A549 (cell line): ENCODE measurements at regions not wholly inside any gene's neighbourhood (a gene's known extent, or its start where the extent isn't known, plus 50 kb on each side); places are given as distances from the start of the nearest gene placed in this dataset.

Source experiments
- ATAC-seq, 2 experiments: fragments of 200-7000 bp in 1 of 2; fragments of >200 bp in 1 of 2; cut with Nextera tagmentation in 1 of 2; cut with Tn5 transposase in 1 of 2; 3 replicates each; pipeline versions ENCODE4 v1.8.0 to v1.9.1; 2018 to 2020; ENCODE audit warnings: mild to moderate bottlenecking in 1 of 2, moderate library complexity in 1 of 2
- CTCF ChIA-PET: fragments of 300-600 bp; sonication (Branson Sonifier 250); formaldehyde crosslinking; extraction: SDS; loops from one replicate; lab custom pipeline; 2021; ENCODE audit warnings: antibody characterized with exemption, inconsistent platforms; lab: Yijun Ruan, JAX
- POLR2A ChIA-PET: fragments of 350-600 bp; formaldehyde crosslinking; extraction: SDS; loops from one replicate; lab custom pipeline; 2021; ENCODE audit warnings: antibody characterized with exemption, inconsistent platforms; lab: Yijun Ruan, JAX
- DNase-seq, 2 experiments: peaks; one replicate each; pipeline versions ENCODE4 v3.0.0 to v3.0.0-alpha.2; 2011 to 2016; ENCODE audit warnings: low read depth in 1 of 2, low spot score in 1 of 2
- FAIRE-seq: peaks from 2 replicates; lab custom pipeline; 2011; peaks lifted over from hg19 to GRCh38; lab: Jason Lieb, UNC
- H3K27ac ChIP-seq, 2 experiments: fragments of >200 bp; sonication (Bioruptor Twin); formaldehyde crosslinking; 3 replicates each; pipeline ENCODE4 v1.5.1; 2016 to 2017
- H3K4me1 ChIP-seq: fragments of >200 bp; sonication (Bioruptor Twin); formaldehyde crosslinking; 3 replicates; pipeline ENCODE4 v1.6.1; 2016
- H3K4me2 ChIP-seq: fragments of >200 bp; sonication (Bioruptor Twin); formaldehyde crosslinking; 3 replicates; pipeline ENCODE4 v1.6.1; 2016
- H3K4me3 ChIP-seq: fragments of >200 bp; sonication (Bioruptor Twin); formaldehyde crosslinking; 3 replicates; pipeline ENCODE4 v1.5.1; 2016
- H3K9me3 ChIP-seq: fragments of >200 bp; sonication (Bioruptor Twin); formaldehyde crosslinking; 3 replicates; pipeline ENCODE4 v1.6.1; 2016
- BCL3 ChIP-seq: fragments of >200 bp; sonication (Bioruptor Twin); formaldehyde crosslinking; IDR thresholded peaks from 3 replicates; pipeline ENCODE4 v1.6.1; 2016
- BHLHE40 ChIP-seq: IDR thresholded peaks from 2 replicates; pipeline ENCODE4 v1.6.1; 2012; ENCODE audit warnings: low read depth, low read length, inconsistent platforms
- CHD2 ChIP-seq: fragments of 150-350 bp; IDR thresholded peaks from 2 replicates; pipeline ENCODE4 v1.6.1; 2014; ENCODE audit warnings: low read length; ENCODE audit not compliant: partially characterized antibody
- CHD4 ChIP-seq: fragments of 200-600 bp; sonication (generic); IDR thresholded peaks from 2 replicates; pipeline ENCODE4 v1.6.1; 2016; ENCODE audit warnings: antibody characterized with exemption, mild to moderate bottlenecking, borderline replicate concordance
- EHMT2 ChIP-seq: fragments of 200-600 bp; sonication (generic); IDR thresholded peaks from 2 replicates; pipeline ENCODE4 v1.6.1; 2016; ENCODE audit warnings: antibody characterized with exemption, low read depth, mild to moderate bottlenecking, moderate library complexity
- EP300 ChIP-seq, 2 experiments: fragments of >200 bp; sonication (Bioruptor Twin); formaldehyde crosslinking; IDR thresholded peaks; 2 replicates in 1 of 2; 3 replicates in 1 of 2; pipeline ENCODE4 v1.6.1; 2016 to 2017
- FOSL2 ChIP-seq, 2 experiments: fragments of 450-650 bp in 1 of 2; fragments of >200 bp in 1 of 2; sonication (Bioruptor Twin) in 1 of 2; formaldehyde crosslinking; IDR thresholded peaks; 2 replicates each; pipeline versions ENCODE4 v1.5.0 to v1.6.1; 2016 to 2020; ENCODE audit warnings: mild to moderate bottlenecking in 1 of 2, moderate library complexity in 1 of 2
- HDAC2 ChIP-seq: fragments of 200-600 bp; sonication (generic); IDR thresholded peaks from 2 replicates; pipeline ENCODE4 v1.6.1; 2016
- HOXB13 ChIP-seq: fragments of 250-450 bp; sonication (Bioruptor Pico); IDR thresholded peaks from 2 replicates; pipeline ENCODE4 v1.5.0; 2020; ENCODE audit warnings: low read depth, mild to moderate bottlenecking, moderate library complexity
- KDM1A ChIP-seq: fragments of 200-600 bp; sonication (generic); IDR thresholded peaks from 2 replicates; pipeline ENCODE4 v1.6.1; 2016; ENCODE audit warnings: low read depth, mild to moderate bottlenecking
- NFE2L2 ChIP-seq: fragments of 150-350 bp; conservative IDR thresholded peaks from 2 replicates; pipeline ENCODE4 v1.6.1; 2014; ENCODE audit warnings: low read length
- PHF8 ChIP-seq: fragments of 200-600 bp; sonication (generic); IDR thresholded peaks from 2 replicates; pipeline ENCODE4 v1.6.1; 2016; ENCODE audit warnings: low read depth, mild to moderate bottlenecking, antibody characterized with exemption, moderate library complexity, borderline replicate concordance
- RARB ChIP-seq: fragments of 250-450 bp; sonication (Bioruptor Pico); IDR thresholded peaks from 2 replicates; pipeline ENCODE4 v1.8.0; 2021; ENCODE audit warnings: mild to moderate bottlenecking, moderate library complexity
- RCOR1 ChIP-seq: fragments of 150-350 bp; IDR thresholded peaks from 2 replicates; pipeline ENCODE4 v1.6.1; 2014; ENCODE audit warnings: antibody characterized with exemption, low read length, low read depth
- REST ChIP-seq: fragments of 200-600 bp; sonication (generic); IDR thresholded peaks from 2 replicates; pipeline ENCODE4 v1.6.1; 2016; ENCODE audit warnings: antibody characterized with exemption, mild to moderate bottlenecking, moderate library complexity
- RFX5 ChIP-seq: fragments of 450-650 bp; IDR thresholded peaks from 2 replicates; pipeline ENCODE4 v1.7.1; 2014; ENCODE audit warnings: antibody characterized with exemption, mild to moderate bottlenecking, moderate library complexity
- ZC3H11A ChIP-seq: fragments of 450-650 bp; IDR thresholded peaks from 2 replicates; pipeline ENCODE4 v1.6.1; 2014; ENCODE audit warnings: antibody characterized with exemption, mild to moderate bottlenecking
- ZFP36 ChIP-seq: fragments of 450-650 bp; IDR thresholded peaks from 2 replicates; pipeline ENCODE4 v1.6.1; 2014; ENCODE audit warnings: borderline replicate concordance; ENCODE audit not compliant: partially characterized antibody
- ZNF302 ChIP-seq: fragments of 250-450 bp; sonication (Bioruptor Pico); IDR thresholded peaks from 2 replicates; pipeline ENCODE4 v1.9.0; 2021; ENCODE audit warnings: inconsistent platforms, mild to moderate bottlenecking, moderate library complexity
- ZSCAN20 ChIP-seq: fragments of 250-450 bp; sonication (Bioruptor Pico); IDR thresholded peaks from 2 replicates; pipeline ENCODE4 v1.8.0; 2022; ENCODE audit warnings: mild to moderate bottlenecking, moderate library complexity
- WGBS: methylation state at CpG from one replicate; pipeline ENCODE4 v1.1.6; 2017; ENCODE audit errors: missing lambda C conversion rate; 5-methylcytosine and 5-hydroxymethylcytosine counted together

GRCh38 chr2:151021747-151022452 is 239.8 kb downstream of the RBM43 start:
- no peak overlapping the region for H3K4me2 ChIP-seq
- no peaks in the 10 kb centered on the region for H3K4me1 ChIP-seq
- no peaks in the 10 kb centered on the region for H3K9me3 ChIP-seq
- WGBS, result 20% methylated on average over 5 of the region's 5 CpGs
- POLR2A ChIA-PET, result no interaction called here
- ATAC-seq (no peak), DNase-seq (no peak)
- no peak for TF ChIP-seq RARB (CRISPR knock-in tag)
- TF ChIP-seq, all 56 proteins: peak for 0
- CTCF ChIA-PET, result no interaction called here
- H3K4me3 ChIP-seq, result no peak overlapping the region
- no peak for FAIRE-seq
- H3K27ac ChIP-seq, result no peak overlapping the region

GRCh38 chr2:151020411-151020810 is 241.3 kb downstream of the RBM43 start:
- H3K27ac ChIP-seq, result no peak overlapping the region
- H3K4me2 ChIP-seq, result no peak overlapping the region
- CTCF ChIA-PET, result no interaction called here
- POLR2A ChIA-PET, result no interaction called here
- H3K9me3 ChIP-seq, result no peaks in the 10 kb centered on the region
- H3K4me1 ChIP-seq, result no peaks in the 10 kb centered on the region
- no peak for DNase-seq
- TF ChIP-seq EHMT2 (no peak), RCOR1 (no peak), CHD4 (no peak), NFE2L2 (no peak), REST (no peak), EP300 (IDR thresholded peaks at IDR 0.05) (no peak), ZSCAN20 (no peak), PHF8 (no peak), KDM1A (no peak), ZNF302 (CRISPR knock-in tag) (no peak), CHD2 (no peak), RFX5 (no peak), ZFP36 (no peak), FOSL2 (IDR thresholded peaks at IDR 0.05) (no peak), FOSL2 (CRISPR knock-in tag; IDR thresholded peaks at IDR 0.05) (no peak), BCL3 (no peak), BHLHE40 (no peak), HOXB13 (no peak), RARB (CRISPR knock-in tag) (no peak), ZC3H11A (no peak), HDAC2 (no peak)
- 24% methylated on average over 2 of the region's 2 CpGs for WGBS
- no peak overlapping the region for H3K4me3 ChIP-seq
- FAIRE-seq, result no peak
- ATAC-seq, result no peak
